GM12878 (cell line): ENCODE measurements at regions not wholly inside any gene's neighbourhood (a gene's known extent, or its start where the extent isn't known, plus 50 kb on each side); places are given as distances from the start of the nearest gene placed in this dataset.

Experiments
- ATAC-seq: fragments of 200-7000 bp; cut with Tn5 transposase; 3 replicates; pipeline ENCODE4 v1.9.1; 2020; ENCODE audit warnings: mild to moderate bottlenecking, moderate library complexity
- BruUV-seq: library from RNA; stranded (reverse); fragments of 400-500 nt; replicated peaks from 2 replicates; lab custom pipeline; 2021; lab: Mats Ljungman, UMichigan
- CTCF ChIA-PET: fragments of 300-600 bp; sonication (Branson Sonifier 250); formaldehyde crosslinking; extraction: SDS; loops from one replicate; lab custom pipeline; 2021; ENCODE audit warnings: inconsistent platforms; lab: Yijun Ruan, JAX
- POLR2A ChIA-PET: fragments of 350-600 bp; formaldehyde crosslinking; extraction: SDS; loops from one replicate; lab custom pipeline; 2021; ENCODE audit warnings: inconsistent platforms; lab: Charles Lee
- RAD21 ChIA-PET: fragments of 300-600 bp; sonication (Branson Sonifier 250); formaldehyde crosslinking; loops from one replicate; lab custom pipeline; 2023; ENCODE audit warnings: antibody characterized with exemption; ENCODE audit not compliant: unreplicated experiment; lab: Charles Lee
- SMC1A ChIA-PET: fragments of 300-600 bp; sonication (Branson Sonifier 250); formaldehyde crosslinking; loops from one replicate; lab custom pipeline; 2023; ENCODE audit not compliant: unreplicated experiment, uncharacterized antibody; lab: Charles Lee
- DNase-seq: peaks from one replicate; pipeline ENCODE4 v3.0.0-alpha.2; 2011; ENCODE audit warnings: low read depth, low spot score
- FAIRE-seq: peaks from 3 replicates; lab custom pipeline; 2011; peaks lifted over from hg19 to GRCh38; lab: Jason Lieb, UNC
- H2AFZ ChIP-seq: 2 replicates; pipeline ENCODE4 v1.6.0; 2011; ENCODE audit warnings: low read depth, low read length, control low read depth; ENCODE audit not compliant: control insufficient read depth
- H3K27ac ChIP-seq: 2 replicates; pipeline ENCODE4 v1.5.1; 2011; ENCODE audit warnings: control low read depth; ENCODE audit not compliant: control insufficient read depth, insufficient read depth
- H3K27me3 ChIP-seq, 2 experiments: replicated peaks in 1 of 2; 2 replicates each; pipeline versions ENCODE4 v1.6.0 to v1.6.1; 2011; ENCODE audit warnings: low read length in 1 of 2; ENCODE audit not compliant: control insufficient read depth in 2 of 2, insufficient read depth in 2 of 2
- H3K36me3 ChIP-seq, 2 experiments: 2 replicates each; pipeline ENCODE4 v1.5.1; 2011; ENCODE audit warnings: low read length in 1 of 2; ENCODE audit not compliant: control insufficient read depth in 2 of 2, insufficient read depth in 2 of 2
- H3K4me1 ChIP-seq: 2 replicates; pipeline ENCODE4 v1.6.1; 2011; ENCODE audit warnings: mild to moderate bottlenecking, low read length, moderate library complexity, mixed read lengths; ENCODE audit not compliant: control insufficient read depth, insufficient read depth
- H3K4me2 ChIP-seq: 2 replicates; pipeline ENCODE4 v1.6.0; 2011; ENCODE audit warnings: control low read depth; ENCODE audit not compliant: control insufficient read depth, insufficient read depth
- H3K4me3 ChIP-seq: fragments of 200-600 bp; sonication (generic); 2 replicates; pipeline ENCODE4 v1.5.1; 2016
- H3K79me2 ChIP-seq: 2 replicates; pipeline ENCODE4 v1.6.0; 2011; ENCODE audit warnings: low read length; ENCODE audit not compliant: control insufficient read depth, insufficient read depth
- H3K9ac ChIP-seq: 2 replicates; pipeline ENCODE4 v1.8.0; 2011; ENCODE audit warnings: low read length, control low read depth, mixed read lengths; ENCODE audit not compliant: control insufficient read depth, insufficient read depth
- H3K9me3 ChIP-seq: replicated peaks from 3 replicates; pipeline ENCODE4 v1.5.1; 2011; ENCODE audit warnings: mild to moderate bottlenecking, low read length; ENCODE audit not compliant: control insufficient read depth, insufficient read depth
- H4K20me1 ChIP-seq: 2 replicates; pipeline ENCODE4 v1.6.0; 2011; ENCODE audit not compliant: control insufficient read depth, insufficient read depth
- BMI1 ChIP-seq: fragments of 450-650 bp; IDR thresholded peaks from 2 replicates; pipeline ENCODE4 v1.6.1; 2016; ENCODE audit warnings: mild to moderate bottlenecking, moderate library complexity, borderline replicate concordance
- BRCA1 ChIP-seq: IDR thresholded peaks from 2 replicates; pipeline ENCODE4 v1.6.1; 2011; ENCODE audit warnings: low read depth, low read length, improper control_type of control experiment
- DPF2 ChIP-seq: fragments of 450-650 bp; IDR thresholded peaks from 2 replicates; pipeline ENCODE4 v1.6.1; 2017; ENCODE audit warnings: mild to moderate bottlenecking
- HCFC1 ChIP-seq: fragments of 150-350 bp; IDR thresholded peaks from 2 replicates; pipeline ENCODE4 v1.6.1; 2014; ENCODE audit warnings: low read length
- MTA2 ChIP-seq: fragments of 450-650 bp; IDR thresholded peaks from 2 replicates; pipeline ENCODE4 v1.6.1; 2016; ENCODE audit warnings: low read depth, mild to moderate bottlenecking, moderate library complexity
- MTA3 ChIP-seq: IDR thresholded peaks from 2 replicates; pipeline ENCODE4 v1.6.1; 2012; ENCODE audit warnings: low read length, inconsistent platforms, borderline replicate concordance
- NFYA ChIP-seq: IDR thresholded peaks from 2 replicates; pipeline ENCODE4 v1.6.1; 2011; ENCODE audit warnings: low read depth, mild to moderate bottlenecking, low read length, improper control_type of control experiment, borderline replicate concordance
- NFYB ChIP-seq: IDR thresholded peaks from 2 replicates; pipeline ENCODE4 v1.6.1; 2011; ENCODE audit warnings: low read depth, mild to moderate bottlenecking, low read length, improper control_type of control experiment, moderate library complexity; ENCODE audit not compliant: insufficient read depth
- RAD51 ChIP-seq: fragments of 450-650 bp; IDR thresholded peaks from 2 replicates; pipeline ENCODE4 v1.6.1; 2016; ENCODE audit warnings: moderate library complexity, mild to moderate bottlenecking, inconsistent platforms
- RELA ChIP-seq: fragments of 450-650 bp; IDR thresholded peaks from 2 replicates; pipeline ENCODE4 v1.8.0; 2014; ENCODE audit warnings: borderline replicate concordance; ENCODE audit not compliant: partially characterized antibody
- STAT1 ChIP-seq: fragments of 450-650 bp; conservative IDR thresholded peaks from 2 replicates; pipeline ENCODE4 v1.6.1; 2014; ENCODE audit warnings: antibody characterized with exemption, mild to moderate bottlenecking
- TBL1XR1 ChIP-seq: IDR thresholded peaks from 2 replicates; pipeline ENCODE4 v1.6.1; 2012; ENCODE audit warnings: low read depth, low read length, improper control_type of control experiment
- WRNIP1 ChIP-seq: IDR thresholded peaks from 2 replicates; pipeline ENCODE4 v1.6.1; 2011; ENCODE audit warnings: low read depth, low read length, improper control_type of control experiment, borderline replicate concordance
- ZNF24 ChIP-seq: fragments of 450-650 bp; IDR thresholded peaks from 2 replicates; pipeline ENCODE4 v1.6.1; 2017; ENCODE audit warnings: antibody characterized with exemption, mild to moderate bottlenecking
- WGBS: methylation state at CpG from one replicate; pipeline ENCODE4 v1.1.6; 2016; ENCODE audit warnings: low lambda C conversion rate; ENCODE audit not compliant: insufficient replicate concordance, insufficient coverage; ENCODE audit errors: missing lambda C conversion rate; 5-methylcytosine and 5-hydroxymethylcytosine counted together
- in situ Hi-C: fragments of 300-500 bp; cut with MboI; formaldehyde crosslinking; loops from 9 replicates; pipeline ENCODE4 v1.14.3; 2018; ENCODE audit warnings: mixed read lengths
- intact Hi-C: fragments of 100-400 bp; cut with micrococcal nuclease; formaldehyde crosslinking; loops from one replicate; pipeline ENCODE4 v1.14.2; 2022; ENCODE audit not compliant: unreplicated experiment
- TF ChIP-seq, protein P1 (sequence below): fragments of 450-650 bp; IDR thresholded peaks from 2 replicates; pipeline ENCODE4 v1.6.1; 2014; ENCODE audit warnings: mild to moderate bottlenecking
- TF ChIP-seq, protein P2 (sequence below): IDR thresholded peaks from 2 replicates; pipeline ENCODE4 v1.6.1; 2012; ENCODE audit warnings: low read depth, low read length, improper control_type of control experiment
- TF ChIP-seq, protein P3 (sequence below): IDR thresholded peaks from 2 replicates; pipeline ENCODE4 v1.6.1; 2011; ENCODE audit warnings: low read depth, low read length, improper control_type of control experiment, borderline replicate concordance

DNA sequence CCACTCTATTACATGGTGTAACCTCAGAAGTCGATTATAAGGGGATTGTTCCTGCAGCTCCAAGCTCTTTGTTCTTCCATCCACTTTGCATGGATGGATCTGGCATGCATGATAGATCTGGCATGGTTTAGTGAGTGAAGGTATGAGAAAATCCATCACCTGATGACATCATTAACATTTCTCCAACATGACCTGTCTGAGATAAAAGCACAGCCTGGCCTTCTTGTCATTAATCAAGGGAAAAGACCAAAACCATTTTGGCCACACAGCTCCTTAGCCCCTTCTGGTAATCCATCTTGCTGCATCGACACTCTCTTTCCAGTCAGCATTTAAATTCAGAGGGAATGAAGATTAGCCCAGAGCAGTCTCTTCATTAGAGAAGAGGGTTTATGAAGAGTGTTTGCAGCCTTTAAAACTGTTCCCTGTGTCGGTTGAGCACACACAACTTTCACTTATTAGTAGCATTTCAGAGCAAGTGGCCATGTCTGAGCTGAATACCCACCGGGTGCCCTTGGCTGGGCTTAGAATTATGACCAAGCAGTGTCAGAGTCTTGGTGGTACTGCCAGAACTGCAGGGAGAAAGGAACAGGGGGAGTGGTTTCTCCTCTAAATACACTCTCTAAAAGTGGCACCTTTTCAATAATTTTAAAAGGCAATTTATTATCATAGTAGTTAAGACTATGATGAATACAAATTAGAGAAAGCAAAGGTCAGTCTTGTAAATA lies 246.0 kb downstream of the HAPSTR1 start (continued):
- TF ChIP-seq, protein P1, sequence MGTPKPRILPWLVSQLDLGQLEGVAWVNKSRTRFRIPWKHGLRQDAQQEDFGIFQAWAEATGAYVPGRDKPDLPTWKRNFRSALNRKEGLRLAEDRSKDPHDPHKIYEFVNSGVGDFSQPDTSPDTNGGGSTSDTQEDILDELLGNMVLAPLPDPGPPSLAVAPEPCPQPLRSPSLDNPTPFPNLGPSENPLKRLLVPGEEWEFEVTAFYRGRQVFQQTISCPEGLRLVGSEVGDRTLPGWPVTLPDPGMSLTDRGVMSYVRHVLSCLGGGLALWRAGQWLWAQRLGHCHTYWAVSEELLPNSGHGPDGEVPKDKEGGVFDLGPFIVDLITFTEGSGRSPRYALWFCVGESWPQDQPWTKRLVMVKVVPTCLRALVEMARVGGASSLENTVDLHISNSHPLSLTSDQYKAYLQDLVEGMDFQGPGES: no peak
- no peak for TF ChIP-seq HCFC1
- TF ChIP-seq, protein P2, sequence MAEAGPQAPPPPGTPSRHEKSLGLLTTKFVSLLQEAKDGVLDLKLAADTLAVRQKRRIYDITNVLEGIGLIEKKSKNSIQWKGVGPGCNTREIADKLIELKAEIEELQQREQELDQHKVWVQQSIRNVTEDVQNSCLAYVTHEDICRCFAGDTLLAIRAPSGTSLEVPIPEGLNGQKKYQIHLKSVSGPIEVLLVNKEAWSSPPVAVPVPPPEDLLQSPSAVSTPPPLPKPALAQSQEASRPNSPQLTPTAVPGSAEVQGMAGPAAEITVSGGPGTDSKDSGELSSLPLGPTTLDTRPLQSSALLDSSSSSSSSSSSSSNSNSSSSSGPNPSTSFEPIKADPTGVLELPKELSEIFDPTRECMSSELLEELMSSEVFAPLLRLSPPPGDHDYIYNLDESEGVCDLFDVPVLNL: no peak

DNA sequence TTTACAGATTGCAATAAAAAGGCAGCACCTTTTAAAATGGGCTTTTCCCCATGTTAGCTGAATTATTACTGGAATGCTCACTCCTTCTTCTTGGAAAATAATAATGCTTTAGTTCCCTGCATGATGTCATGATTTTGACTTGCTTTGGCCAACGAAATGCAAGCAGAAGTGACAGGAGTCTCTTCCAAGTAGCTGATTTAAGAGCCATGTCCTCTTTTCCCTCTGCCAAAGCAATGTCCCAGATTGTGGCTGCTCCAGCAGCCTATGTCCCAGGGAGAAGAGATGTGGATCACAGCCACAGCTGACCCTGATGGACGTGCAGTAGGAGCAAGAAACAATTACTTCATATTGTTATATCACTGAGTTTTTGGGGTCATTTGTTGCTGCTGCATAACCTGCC lies 246.6 kb downstream of the HAPSTR1 start:
- WGBS: 0% methylated on average over 2 of the region's 2 CpGs
- ChIA-PET CTCF (interaction anchor here (1.4 kb wide), 1 partner anchor 8 kb away, joined by 3 read pairs; no protein-coding TSS in a partner anchor), SMC1A (no interaction called here), RAD21 (no interaction called here), POLR2A (no interaction called here)
- FAIRE-seq (no peak), ATAC-seq (no peak), DNase-seq (no peak)
- Histone ChIP-seq H3K36me3 (no peaks in the 10 kb centered on the region), H3K4me2 (no peak overlapping the region), H3K9me3 (no peaks in the 10 kb centered on the region), H4K20me1 (no peaks in the 10 kb centered on the region), H2AFZ (no peak overlapping the region), H3K79me2 (no peaks in the 10 kb centered on the region), H3K4me1 (no peaks in the 10 kb centered on the region), H3K27ac (no peak overlapping the region)
- BruUV-seq: no TSS peak
- intact Hi-C loops (no loop called here), in situ Hi-C loops (no loop called here)
- TF ChIP-seq, protein P3, sequence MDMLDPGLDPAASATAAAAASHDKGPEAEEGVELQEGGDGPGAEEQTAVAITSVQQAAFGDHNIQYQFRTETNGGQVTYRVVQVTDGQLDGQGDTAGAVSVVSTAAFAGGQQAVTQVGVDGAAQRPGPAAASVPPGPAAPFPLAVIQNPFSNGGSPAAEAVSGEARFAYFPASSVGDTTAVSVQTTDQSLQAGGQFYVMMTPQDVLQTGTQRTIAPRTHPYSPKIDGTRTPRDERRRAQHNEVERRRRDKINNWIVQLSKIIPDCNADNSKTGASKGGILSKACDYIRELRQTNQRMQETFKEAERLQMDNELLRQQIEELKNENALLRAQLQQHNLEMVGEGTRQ: no peak
- TF ChIP-seq DPF2 (no peak), ZNF24 (no peak), BMI1 (no peak), MTA3 (no peak), WRNIP1 (no peak), NFYA (no peak), STAT1 (no peak), BRCA1 (no peak), TBL1XR1 (no peak), RELA (no peak), NFYB (no peak), RAD51 (no peak), MTA2 (no peak)
- TF ChIP-seq, all 136 proteins: peak for 0
- Histone ChIP-seq H3K9ac (no peak overlapping the region), H3K4me3 (no peak overlapping the region), H3K27me3 (no peaks in the 10 kb centered on the region; a peak in 1 of 4 replicates)
